IMR-90 (cell line): ENCODE measurements at regions not wholly inside any gene's neighbourhood (a gene's known extent, or its start where the extent isn't known, plus 50 kb on each side); places are given as distances from the start of the nearest gene placed in this dataset.

Experiments used
- ATAC-seq: fragments of 200-7000 bp; cut with Tn5 transposase; 2 replicates; pipeline ENCODE4 v1.9.1; 2020; ENCODE audit warnings: low read depth, mild to moderate bottlenecking, moderate library complexity
- BruUV-seq: library from RNA; stranded (reverse); fragments of 400-500 nt; replicated peaks from 2 replicates; lab custom pipeline; 2021; lab: Mats Ljungman, UMichigan
- CTCF ChIA-PET: fragments of 300-600 bp; formaldehyde crosslinking; extraction: SDS; loops from one replicate; lab custom pipeline; 2021; ENCODE audit warnings: antibody characterized with exemption; lab: Yijun Ruan, JAX
- POLR2A ChIA-PET: fragments of 300-600 bp; sonication (Branson Sonifier 250); formaldehyde crosslinking; loops from one replicate; lab custom pipeline; 2022; ENCODE audit warnings: antibody characterized with exemption; ENCODE audit not compliant: unreplicated experiment; lab: Charles Lee
- DNase-seq: peaks from one replicate; pipeline ENCODE4 v3.0.0; 2013
- H2AFZ ChIP-seq: replicated peaks from 2 replicates; pipeline ENCODE3; 2013; ENCODE audit warnings: low read length, mild to moderate bottlenecking; ENCODE audit not compliant: poor library complexity
- H2AK5ac ChIP-seq: 2 replicates; pipeline ENCODE4 v1.6.1; 2013; ENCODE audit warnings: low read depth, low read length, inconsistent platforms
- H2AK9ac ChIP-seq: replicated peaks from 2 replicates; pipeline ENCODE3; 2013; ENCODE audit warnings: mild to moderate bottlenecking, low read depth, low read length, moderate library complexity; ENCODE audit not compliant: poor library complexity
- H2BK120ac ChIP-seq: 2 replicates; pipeline ENCODE4 v1.6.1; 2013; ENCODE audit warnings: low read depth, low read length, inconsistent platforms
- H2BK15ac ChIP-seq: 3 replicates; pipeline ENCODE4 v1.6.1; 2013; ENCODE audit warnings: low read depth, low read length, inconsistent platforms
- H2BK20ac ChIP-seq: 2 replicates; pipeline ENCODE4 v1.6.1; 2013; ENCODE audit warnings: low read depth, mild to moderate bottlenecking, inconsistent platforms, low read length, moderate library complexity
- H2BK5ac ChIP-seq: 2 replicates; pipeline ENCODE4 v1.6.1; 2013; ENCODE audit warnings: mild to moderate bottlenecking, low read depth, low read length, inconsistent platforms; ENCODE audit not compliant: poor library complexity, severe bottlenecking
- H3K14ac ChIP-seq: replicated peaks from 2 replicates; pipeline ENCODE4 v1.6.1; 2013; ENCODE audit warnings: low read depth, low read length, inconsistent platforms
- H3K18ac ChIP-seq: 2 replicates; pipeline ENCODE4 v1.6.1; 2013; ENCODE audit warnings: low read depth, low read length, control low read depth
- H3K23ac ChIP-seq: 2 replicates; pipeline ENCODE4 v1.6.1; 2013; ENCODE audit warnings: low read depth, low read length, inconsistent platforms
- H3K27ac ChIP-seq: 2 replicates; pipeline ENCODE4 v1.5.1; 2013; ENCODE audit warnings: mild to moderate bottlenecking, control low read depth, low read length; ENCODE audit not compliant: insufficient read depth
- H3K27me3 ChIP-seq: 2 replicates; pipeline ENCODE4 v1.6.1; 2013; ENCODE audit warnings: low read length; ENCODE audit not compliant: control insufficient read depth, insufficient read depth
- H3K36me3 ChIP-seq: 2 replicates; pipeline ENCODE4 v1.6.1; 2013; ENCODE audit warnings: low read length, mixed read lengths; ENCODE audit not compliant: control insufficient read depth, insufficient read depth
- H3K4ac ChIP-seq: 2 replicates; pipeline ENCODE4 v1.6.1; 2013; ENCODE audit warnings: low read depth, low read length, inconsistent platforms
- H3K4me1 ChIP-seq: 2 replicates; pipeline ENCODE4 v1.6.1; 2013; ENCODE audit warnings: low read length, mixed read lengths; ENCODE audit not compliant: control insufficient read depth, insufficient read depth
- H3K4me2 ChIP-seq: 2 replicates; pipeline ENCODE4 v1.6.1; 2013; ENCODE audit warnings: low read depth, mild to moderate bottlenecking, control low read depth, low read length, moderate library complexity
- H3K4me3 ChIP-seq: 2 replicates; pipeline ENCODE4 v1.5.1; 2013; ENCODE audit warnings: low read depth, mild to moderate bottlenecking, control low read depth, low read length, moderate library complexity; ENCODE audit not compliant: insufficient read depth
- H3K56ac ChIP-seq: 2 replicates; pipeline ENCODE4 v1.6.1; 2013; ENCODE audit warnings: low read length, inconsistent platforms; ENCODE audit not compliant: insufficient read depth; ENCODE audit errors: extremely low read depth
- H3K79me1 ChIP-seq, 2 experiments: 2 replicates each; pipeline ENCODE4 v1.6.1; 2013; ENCODE audit warnings: low read length in 2 of 2, inconsistent platforms in 1 of 2, low read depth in 1 of 2
- H3K9ac ChIP-seq: 2 replicates; pipeline ENCODE4 v1.6.1; 2013; ENCODE audit warnings: low read depth, low read length, control low read depth
- H3K9me1 ChIP-seq: 2 replicates; pipeline ENCODE4 v1.6.1; 2013; ENCODE audit warnings: low read length, inconsistent platforms; ENCODE audit not compliant: insufficient read depth
- H3K9me3 ChIP-seq: 2 replicates; pipeline ENCODE4 v1.6.1; 2013; ENCODE audit warnings: low read length; ENCODE audit not compliant: control insufficient read depth, insufficient read depth
- H4K20me1 ChIP-seq: 2 replicates; pipeline ENCODE4 v1.6.1; 2013; ENCODE audit warnings: low read length, inconsistent platforms; ENCODE audit not compliant: insufficient read depth
- H4K5ac ChIP-seq: 2 replicates; pipeline ENCODE4 v1.6.1; 2013; ENCODE audit warnings: mild to moderate bottlenecking, low read depth, low read length, control low read depth
- H4K8ac ChIP-seq, 2 experiments: 2 replicates each; pipeline ENCODE4 v1.6.1; 2013; ENCODE audit warnings: low read depth in 2 of 2, low read length in 2 of 2, control low read depth in 1 of 2, inconsistent platforms in 1 of 2
- H4K91ac ChIP-seq: 2 replicates; pipeline ENCODE4 v1.6.1; 2013; ENCODE audit warnings: low read depth, low read length, inconsistent platforms; ENCODE audit not compliant: insufficient read depth
- CEBPB ChIP-seq: IDR thresholded peaks from 2 replicates; pipeline ENCODE4 v1.6.1; 2012; ENCODE audit warnings: low read depth, low read length, improper control_type of control experiment
- CHD1 ChIP-seq: IDR thresholded peaks from 2 replicates; pipeline ENCODE4 v1.6.1; 2012; ENCODE audit warnings: low read depth, low read length, improper control_type of control experiment
- ELK1 ChIP-seq: fragments of 150-350 bp; IDR thresholded peaks from 2 replicates; pipeline ENCODE4 v1.6.1; 2016; ENCODE audit warnings: low read depth, mild to moderate bottlenecking, low read length, moderate library complexity, borderline replicate concordance
- NFE2L2 ChIP-seq: fragments of 150-350 bp; IDR thresholded peaks from 2 replicates; pipeline ENCODE4 v1.6.1; 2016; ENCODE audit warnings: low read depth, mild to moderate bottlenecking, low read length
- RCOR1 ChIP-seq: IDR thresholded peaks from 2 replicates; pipeline ENCODE4 v1.6.1; 2012; ENCODE audit warnings: mild to moderate bottlenecking, low read length, improper control_type of control experiment; ENCODE audit not compliant: insufficient replicate concordance
- WGBS, 2 experiments: methylation state at CpG; one replicate each; pipeline versions ENCODE4 v1.1.5 to v1.1.7; 2013; ENCODE audit warnings: missing lambda C conversion rate in 2 of 2; ENCODE audit not compliant: insufficient read length in 1 of 2; ENCODE audit errors: extremely low coverage in 2 of 2; 5-methylcytosine and 5-hydroxymethylcytosine counted together
- dilution Hi-C: fragments of 300-500 bp; cut with HindIII; formaldehyde crosslinking; loops from one replicate; pipeline ENCODE4 v1.14.3; 2018; ENCODE audit warnings: low sequenced_read_pairs; ENCODE audit not compliant: unreplicated experiment
- in situ Hi-C: fragments of 300-500 bp; cut with MboI; formaldehyde crosslinking; loops from 3 replicates; pipeline ENCODE4 v1.14.3; 2019; ENCODE audit warnings: low sequenced_read_pairs, inconsistent platforms, mixed read lengths
- intact Hi-C: fragments of 100-400 bp; cut with micrococcal nuclease; formaldehyde crosslinking; loops from 2 replicates; pipeline ENCODE4 v1.10.0; 2022
- TF ChIP-seq, protein P1 (sequence below): conservative IDR thresholded peaks from 2 replicates; pipeline ENCODE4 v1.5.1; 2012; ENCODE audit warnings: mild to moderate bottlenecking, low read depth, low read length, improper control_type of control experiment

- TF ChIP-seq, protein P1, sequence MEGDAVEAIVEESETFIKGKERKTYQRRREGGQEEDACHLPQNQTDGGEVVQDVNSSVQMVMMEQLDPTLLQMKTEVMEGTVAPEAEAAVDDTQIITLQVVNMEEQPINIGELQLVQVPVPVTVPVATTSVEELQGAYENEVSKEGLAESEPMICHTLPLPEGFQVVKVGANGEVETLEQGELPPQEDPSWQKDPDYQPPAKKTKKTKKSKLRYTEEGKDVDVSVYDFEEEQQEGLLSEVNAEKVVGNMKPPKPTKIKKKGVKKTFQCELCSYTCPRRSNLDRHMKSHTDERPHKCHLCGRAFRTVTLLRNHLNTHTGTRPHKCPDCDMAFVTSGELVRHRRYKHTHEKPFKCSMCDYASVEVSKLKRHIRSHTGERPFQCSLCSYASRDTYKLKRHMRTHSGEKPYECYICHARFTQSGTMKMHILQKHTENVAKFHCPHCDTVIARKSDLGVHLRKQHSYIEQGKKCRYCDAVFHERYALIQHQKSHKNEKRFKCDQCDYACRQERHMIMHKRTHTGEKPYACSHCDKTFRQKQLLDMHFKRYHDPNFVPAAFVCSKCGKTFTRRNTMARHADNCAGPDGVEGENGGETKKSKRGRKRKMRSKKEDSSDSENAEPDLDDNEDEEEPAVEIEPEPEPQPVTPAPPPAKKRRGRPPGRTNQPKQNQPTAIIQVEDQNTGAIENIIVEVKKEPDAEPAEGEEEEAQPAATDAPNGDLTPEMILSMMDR, result no peak
Observed at GRCh38 chr14:104283197-104284106, 145.1 kb downstream of the KIF26A start (continued).

- Histone ChIP-seq H3K9ac (no peak overlapping the region), H4K8ac (no peak overlapping the region), H3K23ac (no peak overlapping the region), H3K36me3 (no peaks in the 10 kb centered on the region), H2BK15ac (no peak overlapping the region), H2AK9ac (no peak overlapping the region), H3K18ac (no peak overlapping the region), H3K14ac (no peak overlapping the region), H3K79me1 (no peaks in the 10 kb centered on the region), H3K4me2 (no peak overlapping the region), H2BK5ac (no peak overlapping the region), H3K4ac (no peak overlapping the region), H2AFZ (no peak overlapping the region), H2BK20ac (no peak overlapping the region), H2AK5ac (no peak overlapping the region), H3K9me3 (peaks cover 77% of the 10 kb centered on the region), H4K5ac (no peak overlapping the region), H3K9me1 (no peaks in the 10 kb centered on the region), H3K27me3 (no peaks in the 10 kb centered on the region), H3K4me3 (no peak overlapping the region), H4K91ac (no peak overlapping the region), H3K4me1 (no peaks in the 10 kb centered on the region), H3K27ac (no peak overlapping the region), H2BK120ac (no peak overlapping the region), H4K20me1 (no peaks in the 10 kb centered on the region), H3K56ac (no peak overlapping the region)
- intact Hi-C loops, result no loop called here
- WGBS, 2 experiments, result no CpG with 5 or more reads among the region's 9 CpGs
- DNase-seq (no peak), ATAC-seq (no peak)
- CTCF ChIA-PET, result no interaction called here
- no peak for TF ChIP-seq CEBPB
- TF ChIP-seq NFE2L2, result no peak
- no peak for TF ChIP-seq CHD1
- no peak for TF ChIP-seq RCOR1
- no peak for TF ChIP-seq ELK1
- no TSS peak for BruUV-seq
- dilution Hi-C loops, result no loop called here
- POLR2A ChIA-PET, result no interaction called here
- in situ Hi-C loops, result no loop called here
Observed at GRCh38 chr14:104284107-104284592, 145.8 kb downstream of the KIF26A start.
